ENCODE measurements at regions not wholly inside any gene's neighbourhood (a gene's known extent, or its start where the extent isn't known, plus 50 kb on each side); places are given as distances from the start of the nearest gene placed in this dataset.

GRCh38 chr6:135759831-135760230, 91.7 kb upstream of the PDE7B start:
- no peak overlapping the region for H3K27ac Mint-ChIP-seq
- peaks cover 0 to 5% of the 10 kb centered on the region in 2 donors for H3K9me3 Mint-ChIP-seq
- no peak overlapping the region for H3K4me3 Mint-ChIP-seq
- peaks cover 6% of the 10 kb centered on the region for H3K4me1 Mint-ChIP-seq (ENCODE audit: low read depth)
- DNase-seq: no peak
- H3K27me3 Mint-ChIP-seq (ENCODE audit: low read depth): no peaks in the 10 kb centered on the region
- peak; percentile 32 to 57 for ATAC-seq (replicated peaks in 1 of 2)
- H3K36me3 Mint-ChIP-seq (ENCODE audit: insufficient read depth in 2 of 2): peaks cover 0 to 4% of the 10 kb centered on the region in 2 donors

- Mint-ChIP-seq H3K27me3 (ENCODE audit: low read depth) (no peaks in the 10 kb centered on the region), H3K9me3 (peaks cover 0 to 2% of the 10 kb centered on the region in 2 donors), H3K4me3 (no peak overlapping the region), H3K27ac (peak overlapping the region; percentile 63), H3K36me3 (ENCODE audit: insufficient read depth in 2 of 2) (peaks cover 1 to 4% of the 10 kb centered on the region in 2 donors), H3K4me1 (ENCODE audit: low read depth) (no peaks in the 10 kb centered on the region)
- DNase-seq: no peak
- no peak for ATAC-seq (replicated peaks in 1 of 2)
These were observed 77.5 kb upstream of the PDE7B start for GRCh38 chr6:135774006-135774405.

- Mint-ChIP-seq H3K9me3 (no peaks in the 10 kb centered on the region), H3K27ac (no peak overlapping the region), H3K27me3 (ENCODE audit: low read depth) (peaks cover 6% of the 10 kb centered on the region), H3K36me3 (ENCODE audit: insufficient read depth in 2 of 2) (no peaks in the 10 kb centered on the region), H3K4me3 (no peak overlapping the region), H3K4me1 (ENCODE audit: low read depth) (peaks cover 7% of the 10 kb centered on the region)
- DNase-seq (no peak), ATAC-seq (replicated peaks in 1 of 2) (no peak)
These were observed 72.3 kb upstream of the PDE7B start for GRCh38 chr6:135779213-135779612.

GRCh38 chr6:135780326-135780725, 71.2 kb upstream of the PDE7B start:
- Mint-ChIP-seq H3K9me3 (no peaks in the 10 kb centered on the region), H3K36me3 (ENCODE audit: insufficient read depth in 2 of 2) (no peaks in the 10 kb centered on the region), H3K4me1 (ENCODE audit: low read depth) (peaks cover 7% of the 10 kb centered on the region), H3K27me3 (ENCODE audit: low read depth) (peaks cover 6% of the 10 kb centered on the region), H3K27ac (no peak overlapping the region), H3K4me3 (no peak overlapping the region)
- ATAC-seq (replicated peaks in 1 of 2) (no peak), DNase-seq (no peak)

- Mint-ChIP-seq H3K36me3 (ENCODE audit: insufficient read depth in 2 of 2) (no peaks in the 10 kb centered on the region), H3K27ac (no peak overlapping the region), H3K4me1 (ENCODE audit: low read depth) (peaks cover 7% of the 10 kb centered on the region), H3K4me3 (no peak overlapping the region), H3K9me3 (no peaks in the 10 kb centered on the region), H3K27me3 (ENCODE audit: low read depth) (peaks cover 6% of the 10 kb centered on the region)
- ATAC-seq (replicated peaks in 1 of 2) (no peak), DNase-seq (no peak)
These were observed 69.0 kb upstream of the PDE7B start for GRCh38 chr6:135782546-135782945.

- H3K27me3 Mint-ChIP-seq (ENCODE audit: low read depth): peaks cover 4% of the 10 kb centered on the region
- no peaks in the 10 kb centered on the region for H3K36me3 Mint-ChIP-seq (ENCODE audit: insufficient read depth in 2 of 2)
- ATAC-seq (replicated peaks in 1 of 2): no peak
- no peaks in the 10 kb centered on the region for H3K9me3 Mint-ChIP-seq
- no peak overlapping the region for H3K4me3 Mint-ChIP-seq
- H3K4me1 Mint-ChIP-seq (ENCODE audit: low read depth): peaks cover 7% of the 10 kb centered on the region
- no peak for DNase-seq
- no peak overlapping the region for H3K27ac Mint-ChIP-seq
These were observed 67.0 kb upstream of the PDE7B start for GRCh38 chr6:135784507-135784906.

- no peaks in the 10 kb centered on the region for H3K9me3 Mint-ChIP-seq
- H3K27ac Mint-ChIP-seq: no peak overlapping the region
- no peaks in the 10 kb centered on the region for H3K27me3 Mint-ChIP-seq (ENCODE audit: low read depth)
- H3K4me1 Mint-ChIP-seq (ENCODE audit: low read depth): no peaks in the 10 kb centered on the region
- no peak for ATAC-seq (replicated peaks in 1 of 2)
- no peak for DNase-seq
- no peaks in the 10 kb centered on the region for H3K36me3 Mint-ChIP-seq (ENCODE audit: insufficient read depth in 2 of 2)
- no peak overlapping the region for H3K4me3 Mint-ChIP-seq
These were observed 62.0 kb upstream of the PDE7B start for GRCh38 chr6:135789375-135790050.

- H3K27me3 Mint-ChIP-seq (ENCODE audit: low read depth): no peaks in the 10 kb centered on the region
- H3K4me3 Mint-ChIP-seq: no peak overlapping the region
- H3K4me1 Mint-ChIP-seq (ENCODE audit: low read depth): no peaks in the 10 kb centered on the region
- H3K9me3 Mint-ChIP-seq: no peaks in the 10 kb centered on the region
- no peak for ATAC-seq (replicated peaks in 1 of 2)
- no peak overlapping the region for H3K27ac Mint-ChIP-seq
- no peak for DNase-seq
- H3K36me3 Mint-ChIP-seq (ENCODE audit: insufficient read depth in 2 of 2): no peaks in the 10 kb centered on the region
These were observed 60.1 kb upstream of the PDE7B start for GRCh38 chr6:135791441-135791840.

GRCh38 chr6:135796643-135797305, 54.7 kb upstream of the PDE7B start:
- no peak overlapping the region for H3K4me3 Mint-ChIP-seq
- ATAC-seq (replicated peaks in 1 of 2): no peak
- H3K36me3 Mint-ChIP-seq (ENCODE audit: insufficient read depth in 2 of 2): no peaks in the 10 kb centered on the region
- H3K27ac Mint-ChIP-seq: no peak overlapping the region
- no peaks in the 10 kb centered on the region for H3K27me3 Mint-ChIP-seq (ENCODE audit: low read depth)
- H3K4me1 Mint-ChIP-seq (ENCODE audit: low read depth): no peaks in the 10 kb centered on the region
- no peaks in the 10 kb centered on the region for H3K9me3 Mint-ChIP-seq
- DNase-seq: no peak

GRCh38 chr6:135797361-135797760, 54.1 kb upstream of the PDE7B start:
- no peaks in the 10 kb centered on the region for H3K36me3 Mint-ChIP-seq (ENCODE audit: insufficient read depth in 2 of 2)
- H3K4me1 Mint-ChIP-seq (ENCODE audit: low read depth): no peaks in the 10 kb centered on the region
- ATAC-seq (replicated peaks in 1 of 2): no peak
- no peaks in the 10 kb centered on the region for H3K27me3 Mint-ChIP-seq (ENCODE audit: low read depth)
- no peaks in the 10 kb centered on the region for H3K9me3 Mint-ChIP-seq
- H3K4me3 Mint-ChIP-seq: no peak overlapping the region
- H3K27ac Mint-ChIP-seq: no peak overlapping the region
- no peak for DNase-seq

- ATAC-seq (replicated peaks in 1 of 2) (no peak), DNase-seq (no peak)
- no peaks in the 10 kb centered on the region for H3K4me1 Mint-ChIP-seq (ENCODE audit: low read depth)
- H3K9me3 Mint-ChIP-seq: no peaks in the 10 kb centered on the region
- H3K36me3 Mint-ChIP-seq (ENCODE audit: insufficient read depth in 2 of 2): no peaks in the 10 kb centered on the region
- H3K27me3 Mint-ChIP-seq (ENCODE audit: low read depth): no peaks in the 10 kb centered on the region
- H3K4me3 Mint-ChIP-seq: no peak overlapping the region
- H3K27ac Mint-ChIP-seq: peak overlapping the region; percentile 36
These were observed 52.6 kb upstream of the PDE7B start for GRCh38 chr6:135798751-135799515.

Measured in activated T-cell treated with anti-CD3 and anti-CD28 coated beads, Interleukin-2, amount 50 U/mL, for 72 hours (primary cell).